Stimulated activated CD4-positive, alpha-beta T cell treated with anti-CD3 and anti-CD28 coated beads, TNF-alpha, amount 100 ng/mL, for 1 hour (primary cell): ENCODE measurements at regions not wholly inside any gene's neighbourhood (a gene's known extent, or its start where the extent isn't known, plus 50 kb on each side); places are given as distances from the start of the nearest gene placed in this dataset.
"Not testable (repeated sequence)": the region's sequence is repeated elsewhere in the genome, so short reads cannot be mapped to it uniquely, and the experiment has no call there.

ENCODE experiments used
- DNase-seq, 3 donors: peaks; one replicate each; pipeline ENCODE4 v3.0.0-alpha.2; 2020; ENCODE audit warnings: low read depth in 3 of 3, low spot score in 1 of 3

DNA sequence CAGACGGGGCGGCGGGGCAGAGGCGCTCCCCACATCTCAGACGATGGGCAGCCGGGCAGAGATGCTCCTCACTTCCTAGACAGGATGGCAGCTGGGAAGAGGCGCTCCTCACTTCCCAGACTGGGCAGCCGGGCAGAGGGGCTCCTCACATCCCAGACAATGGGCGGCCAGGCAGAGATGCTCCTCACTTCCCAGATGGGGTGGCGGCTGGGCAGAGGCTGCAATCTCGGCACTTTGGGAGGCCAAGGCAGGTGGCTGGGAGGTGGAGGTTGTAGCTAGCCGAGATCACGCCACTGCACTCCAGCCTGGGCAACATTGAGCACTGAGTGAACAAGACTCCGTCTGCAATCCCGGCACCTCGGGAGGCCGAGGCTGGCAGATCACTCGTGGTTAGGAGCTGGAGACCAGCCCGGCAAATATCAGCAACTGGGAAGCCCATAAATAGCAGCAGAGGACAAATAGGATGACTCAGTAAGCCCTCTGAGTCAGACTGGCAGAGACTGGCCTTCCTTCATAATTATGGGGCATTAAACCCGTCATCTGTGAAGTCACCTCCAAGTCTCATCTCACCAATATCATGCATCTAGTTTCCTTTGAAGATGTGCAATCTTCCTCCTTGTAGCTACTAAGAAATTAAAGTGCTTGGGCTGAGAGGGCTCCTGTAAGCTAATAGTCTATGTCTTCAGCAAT, 337.3 kb downstream of the GOLGA6L6 start:
- not testable (repeated sequence) for DNase-seq

DNA sequence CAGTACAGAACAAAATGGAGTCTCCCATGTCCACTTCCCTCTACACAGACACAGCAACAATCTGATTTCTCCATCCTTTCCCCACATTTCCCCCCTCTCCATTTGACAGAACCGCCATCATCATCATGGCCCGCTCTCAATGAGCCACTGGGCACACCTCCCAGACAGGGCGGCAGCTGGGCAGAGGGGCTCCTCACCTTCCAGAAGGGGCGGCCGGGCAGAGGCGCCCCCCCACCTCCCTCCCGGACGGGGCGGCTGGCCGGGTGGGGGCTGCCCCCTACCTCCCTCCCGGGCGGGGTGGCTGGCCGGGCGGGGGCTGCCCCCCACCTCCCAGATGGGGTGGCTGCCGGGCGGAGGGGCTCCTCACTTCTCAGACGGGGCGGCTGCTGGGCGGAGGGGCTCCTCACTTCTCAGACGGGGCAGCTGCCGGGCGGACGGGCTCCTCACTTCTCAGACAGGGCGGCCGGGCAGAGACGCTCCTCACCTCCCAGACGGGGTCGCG, 337.9 kb downstream of the GOLGA6L6 start:
- DNase-seq = not testable (repeated sequence)

DNA sequence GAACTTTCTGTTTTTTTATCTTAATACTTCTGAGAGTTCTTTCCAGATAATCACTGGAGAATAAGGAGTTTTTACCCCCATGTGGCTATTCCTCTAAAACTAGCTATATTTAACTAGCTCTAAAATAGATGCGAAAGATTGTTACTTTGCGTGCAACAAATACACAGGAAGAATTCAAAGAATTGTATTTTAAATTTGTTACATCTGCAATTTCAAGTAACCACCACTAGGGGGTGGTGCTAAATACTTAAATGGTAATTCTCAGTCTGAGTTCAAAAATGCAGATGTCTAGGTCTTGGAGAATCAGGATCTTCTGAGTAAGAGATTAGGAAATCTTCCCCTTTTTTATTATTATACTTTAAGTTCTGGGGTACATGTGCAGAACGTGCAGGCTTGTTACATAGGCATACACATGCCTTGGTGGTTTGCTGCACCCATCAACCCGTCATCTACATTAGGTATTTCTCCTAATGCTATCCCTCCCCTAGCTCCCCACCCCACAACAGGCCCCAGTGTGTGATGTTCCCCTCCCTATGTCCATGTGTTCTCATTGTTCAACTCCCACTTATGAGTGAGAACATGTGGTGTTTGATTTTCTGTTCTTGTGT, 346.9 kb downstream of the GOLGA6L6 start:
- DNase-seq = not testable (repeated sequence)

GRCh38 chr15:20192982-20193929, 348.3 kb downstream of the GOLGA6L6 start:
- DNase-seq = peak in 1 of 3 donors; percentile 32

- not testable (repeated sequence) for DNase-seq
Observed at GRCh38 chr15:20191508-20192125, 350.0 kb downstream of the GOLGA6L6 start.

GRCh38 chr15:20188611-20189010, 353.0 kb downstream of the GOLGA6L6 start:
- not testable (repeated sequence) for DNase-seq

DNA sequence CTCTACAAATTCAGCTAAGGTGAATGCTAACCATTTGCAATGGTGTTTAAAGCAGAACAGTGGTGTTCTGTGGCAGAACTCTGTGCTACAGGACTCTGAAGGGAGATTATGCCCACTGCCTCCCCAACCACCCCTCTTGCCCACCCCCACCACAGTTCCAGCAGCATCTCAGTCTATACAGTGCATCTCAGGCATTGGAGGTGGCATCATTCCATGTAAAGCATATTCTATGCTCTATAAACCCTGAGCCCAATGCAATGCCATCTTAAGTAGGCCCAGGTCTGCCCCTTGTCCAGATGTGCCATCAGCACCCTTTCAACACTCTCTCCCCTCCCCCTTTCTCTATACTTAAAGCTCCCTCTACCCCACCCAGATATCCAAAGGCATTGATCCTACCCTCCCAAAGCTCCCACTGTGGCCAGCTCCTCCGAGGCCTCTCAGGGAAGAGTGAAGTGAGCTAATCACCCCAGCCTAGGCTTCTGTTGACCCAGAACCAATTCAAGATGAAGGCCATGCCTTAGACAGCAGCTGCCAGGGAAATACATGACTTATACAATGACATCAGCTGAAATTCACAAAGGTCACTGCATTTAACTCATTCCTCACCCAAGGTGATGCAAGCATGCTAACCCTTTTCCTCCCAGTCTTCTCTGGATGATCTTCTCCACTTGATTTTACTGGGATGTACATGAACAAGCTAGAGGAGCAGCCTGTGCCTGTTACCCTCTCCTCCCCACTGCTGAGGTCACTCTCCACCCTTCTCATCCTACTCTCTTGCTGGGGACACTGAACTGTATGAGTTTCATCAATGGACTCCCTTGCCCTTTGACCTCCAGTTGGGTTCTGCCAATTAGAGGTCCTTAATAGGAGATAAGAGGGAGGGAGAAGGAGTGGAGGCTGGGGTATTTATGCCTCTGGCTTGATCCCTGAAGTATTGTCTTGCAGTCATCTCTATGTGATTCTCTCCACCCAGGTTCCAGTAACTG, 353.9 kb downstream of the GOLGA6L6 start:
- not testable (repeated sequence) for DNase-seq

GRCh38 chr15:20184879-20185278, 356.7 kb downstream of the GOLGA6L6 start:
- not testable (repeated sequence) for DNase-seq

DNA sequence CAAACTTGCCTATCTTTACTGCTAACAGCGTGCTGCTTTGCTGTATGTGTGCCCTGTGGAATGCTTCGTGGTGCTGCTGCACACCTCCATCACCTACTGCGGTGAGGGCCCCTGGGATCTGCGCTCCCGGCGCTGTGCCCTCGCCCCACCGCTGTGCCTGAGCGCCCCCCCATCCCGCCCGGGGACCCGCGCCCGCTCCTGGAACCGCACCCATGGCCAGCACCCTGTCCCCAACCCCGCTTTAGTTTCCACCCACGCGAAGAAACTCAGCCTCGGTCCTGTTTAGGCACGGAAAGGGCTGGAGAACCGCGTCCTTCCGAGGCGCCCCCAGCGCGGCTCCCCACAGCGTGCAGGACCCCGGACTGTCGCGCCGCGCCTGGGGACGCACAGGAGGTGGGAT, 373.4 kb downstream of the GOLGA6L6 start:
- not testable (repeated sequence) for DNase-seq

GRCh38 chr15:20153528-20153927, 388.1 kb downstream of the GOLGA6L6 start:
- DNase-seq = not testable (repeated sequence)

DNA sequence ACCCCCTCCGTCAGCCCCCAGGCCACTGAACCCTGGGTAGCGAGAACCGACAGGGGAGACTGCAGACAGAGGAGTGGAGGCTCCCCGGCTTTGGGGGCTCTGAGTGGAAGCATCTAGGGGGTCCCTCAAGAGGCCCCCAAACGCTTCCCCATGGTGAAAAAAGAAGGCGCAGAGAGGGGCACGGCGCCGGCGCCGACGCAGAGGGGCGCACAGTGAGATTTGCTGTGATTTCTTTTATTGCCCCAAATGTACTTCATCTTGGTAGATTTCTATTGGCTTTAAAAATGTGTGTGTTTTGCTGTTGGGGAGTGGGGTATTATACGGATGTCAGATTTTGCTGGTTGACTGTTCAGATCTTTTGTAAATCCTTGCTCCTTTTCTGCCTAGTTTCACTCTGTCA, 392.9 kb downstream of the GOLGA6L6 start:
- DNase-seq = not testable (repeated sequence)

DNA sequence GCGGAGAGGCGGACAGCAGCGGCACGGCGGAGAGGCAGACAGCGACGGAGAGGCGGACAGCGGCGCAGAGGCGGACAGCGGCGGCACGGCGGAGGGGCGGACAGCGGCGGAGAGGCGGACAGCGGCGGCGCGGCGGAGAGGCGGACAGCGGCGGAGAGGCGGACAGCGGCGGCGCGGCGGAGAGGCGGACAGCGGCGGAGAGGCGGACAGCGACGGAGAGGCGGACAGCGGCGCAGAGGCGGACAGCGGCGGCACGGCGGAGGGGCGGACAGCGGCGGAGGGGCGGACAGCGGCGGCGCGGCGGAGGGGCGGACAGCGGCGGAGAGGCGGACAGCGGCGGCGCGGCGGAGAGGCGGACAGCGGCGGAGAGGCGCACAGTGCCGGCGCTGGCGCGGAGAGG, 393.6 kb downstream of the GOLGA6L6 start:
- DNase-seq = not testable (repeated sequence)

- DNase-seq = not testable (repeated sequence)
Observed at GRCh38 chr15:20144333-20145036, 397.1 kb downstream of the GOLGA6L6 start.

DNA sequence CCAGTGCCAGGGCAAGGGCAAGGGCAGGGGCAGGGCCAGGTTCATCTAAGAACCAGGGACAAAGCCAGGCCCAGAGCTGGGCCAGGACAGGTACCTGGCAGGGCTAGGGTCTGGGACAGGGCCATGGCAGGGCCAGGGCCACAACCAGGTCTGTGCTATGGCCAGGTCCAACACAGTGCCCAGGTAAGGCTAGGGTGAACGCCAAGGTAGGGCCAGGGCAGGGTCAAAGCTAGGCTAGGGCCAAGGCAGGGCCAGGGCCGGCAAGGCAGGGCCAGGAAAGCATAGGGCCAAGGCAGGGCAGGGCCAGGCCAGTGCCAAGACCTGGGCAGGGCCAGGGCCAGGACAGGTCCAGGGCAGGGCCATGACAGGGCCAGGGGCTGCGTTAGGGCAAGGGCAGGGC, 398.7 kb downstream of the GOLGA6L6 start:
- DNase-seq = not testable (repeated sequence)

DNA sequence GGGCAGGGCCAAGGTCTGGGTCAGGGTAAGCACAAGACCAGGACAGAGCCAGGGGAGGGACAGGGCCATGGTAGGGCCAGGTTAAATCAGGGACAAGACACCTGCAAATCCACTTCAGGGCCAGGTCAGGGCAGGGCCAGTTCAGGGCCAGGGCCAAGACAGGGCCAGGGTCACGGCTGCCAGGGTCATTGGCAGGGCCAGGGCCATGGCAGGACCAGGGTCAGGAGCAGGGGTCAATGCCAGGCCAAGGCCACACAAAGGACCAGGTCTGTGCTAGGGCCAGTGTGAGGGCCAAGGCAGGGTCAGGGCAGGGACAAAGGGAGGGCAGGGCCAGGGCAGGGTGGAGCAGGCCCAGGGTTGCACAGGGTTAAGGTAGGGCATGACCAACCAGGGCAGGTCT, 399.2 kb downstream of the GOLGA6L6 start:
- not testable (repeated sequence) for DNase-seq

- DNase-seq = not testable (repeated sequence)
Observed at GRCh38 chr15:20124668-20125067, 416.9 kb downstream of the GOLGA6L6 start.

DNA sequence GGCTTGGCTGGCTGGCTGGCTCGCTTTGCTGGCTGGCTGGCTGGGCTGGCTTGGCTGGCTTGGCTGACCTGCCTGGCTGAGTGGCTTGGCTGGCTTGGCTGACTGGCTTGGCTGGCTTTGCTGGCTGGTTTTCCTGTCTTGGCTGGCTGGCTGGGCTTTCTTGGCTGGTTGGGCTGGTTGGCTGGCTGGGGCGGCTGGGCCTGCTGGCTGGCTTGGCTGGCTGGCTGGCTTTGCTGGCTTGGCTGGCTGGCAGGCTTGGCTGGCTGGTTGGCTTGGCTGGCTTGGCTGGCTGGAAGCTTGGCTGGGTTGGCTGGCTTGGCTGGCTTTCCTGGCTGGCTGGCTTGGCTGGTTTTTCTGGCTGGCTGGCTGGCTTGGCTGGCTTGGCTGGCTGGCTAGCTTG, 435.6 kb downstream of the GOLGA6L6 start:
- no peak for DNase-seq

DNA sequence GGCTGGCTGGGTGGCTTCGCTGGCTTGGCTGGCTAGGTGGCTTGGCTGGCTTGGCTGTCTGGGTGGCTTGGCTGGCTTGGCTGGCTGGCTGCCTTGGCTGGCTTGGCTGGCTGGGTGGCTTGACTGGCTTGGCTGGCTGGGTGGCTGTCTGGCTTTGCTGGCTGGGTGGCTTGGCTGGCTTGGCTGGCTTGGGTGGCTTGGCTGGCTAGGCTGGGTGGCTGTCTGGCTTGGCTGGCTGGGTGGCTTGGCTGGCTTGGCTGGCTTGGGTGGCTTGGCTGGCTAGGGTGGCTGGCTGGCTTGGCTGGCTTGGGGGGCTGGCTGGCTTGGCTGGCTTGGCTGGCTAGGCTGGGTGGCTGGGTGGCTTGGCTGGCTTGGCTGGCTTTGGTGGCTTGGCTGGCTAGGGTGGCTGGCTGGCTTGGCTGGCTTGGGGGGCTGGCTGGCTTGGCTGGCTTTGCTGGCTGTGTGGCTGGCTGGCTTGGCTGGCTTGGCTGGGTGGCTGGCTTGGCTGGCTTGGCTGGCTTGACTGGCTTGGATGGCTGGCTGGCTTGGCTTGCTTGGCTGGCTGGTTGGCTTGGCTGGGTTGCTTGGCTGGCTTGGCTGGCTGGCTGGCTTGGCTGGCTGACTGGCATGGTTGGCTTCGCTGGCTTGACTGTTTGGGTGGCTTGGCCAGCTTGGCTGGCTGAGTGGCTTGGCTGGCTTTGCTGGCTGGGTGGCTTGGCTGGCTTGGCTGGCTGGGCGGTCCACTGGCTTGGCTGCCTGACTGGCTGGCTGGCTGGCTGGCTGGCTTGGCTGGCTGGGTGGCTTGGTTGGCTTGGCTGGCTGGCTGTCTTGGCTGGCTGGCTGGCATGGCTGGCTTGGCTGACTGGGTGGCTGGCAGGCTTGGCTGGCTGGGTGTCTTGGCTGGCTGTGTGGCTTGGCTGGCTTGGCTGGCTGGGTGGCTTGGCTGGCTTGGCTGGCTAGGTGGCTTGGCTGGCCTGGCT, 436.3 kb downstream of the GOLGA6L6 start:
- DNase-seq = not testable (repeated sequence)
